PC-3 (cell line): ENCODE measurements at regions not wholly inside any gene's neighbourhood (a gene's known extent, or its start where the extent isn't known, plus 50 kb on each side); places are given as distances from the start of the nearest gene placed in this dataset.

Source experiments
- ATAC-seq: fragments of 200-7000 bp; cut with Tn5 transposase; 2 replicates; pipeline ENCODE4 v1.9.1; 2020; ENCODE audit warnings: mild to moderate bottlenecking, moderate library complexity
- BruUV-seq: library from RNA; stranded (reverse); fragments of 400-500 nt; replicated peaks from 2 replicates; lab custom pipeline; 2021; lab: Mats Ljungman, UMichigan
- CTCF ChIA-PET: fragments of 300-600 bp; sonication (Branson Sonifier 250); formaldehyde crosslinking; loops from one replicate; lab custom pipeline; 2022; ENCODE audit warnings: antibody characterized with exemption; lab: Charles Lee
- POLR2A ChIA-PET: fragments of 300-600 bp; sonication (Branson Sonifier 250); formaldehyde crosslinking; loops from one replicate; lab custom pipeline; 2022; ENCODE audit warnings: antibody characterized with exemption; ENCODE audit not compliant: unreplicated experiment; lab: Charles Lee
- DNase-seq: peaks from one replicate; pipeline ENCODE4 v3.0.0-alpha.2; 2015
- H2AFZ ChIP-seq: fragments of 300-600 bp; sonication (generic); 2 replicates; pipeline ENCODE4 v1.6.0; 2016; ENCODE audit warnings: antibody characterized with exemption, low read length
- H3F3A ChIP-seq: fragments of 300-600 bp; sonication (generic); one replicate; pipeline ENCODE4 v1.6.0; 2017; ENCODE audit warnings: antibody characterized with exemption, low read length, control low read depth, mild to moderate bottlenecking; ENCODE audit not compliant: unreplicated experiment
- H3K27ac ChIP-seq: fragments of 300-600 bp; sonication (generic); 2 replicates; pipeline ENCODE4 v1.5.1; 2016; ENCODE audit warnings: mild to moderate bottlenecking, low read length
- H3K27me3 ChIP-seq: fragments of 300-600 bp; sonication (generic); 2 replicates; pipeline ENCODE4 v1.6.1; 2016; ENCODE audit warnings: low read length, mixed read lengths
- H3K36me3 ChIP-seq: fragments of 300-600 bp; sonication (generic); 2 replicates; pipeline ENCODE4 v1.6.1; 2016; ENCODE audit warnings: low read depth, mixed run types, low read length, mixed read lengths
- H3K4me1 ChIP-seq: fragments of 300-600 bp; sonication (generic); 2 replicates; pipeline ENCODE4 v1.5.1; 2016; ENCODE audit warnings: low read length; ENCODE audit not compliant: insufficient read depth
- H3K4me2 ChIP-seq: fragments of 300-600 bp; sonication (generic); 2 replicates; pipeline ENCODE4 v1.6.0; 2016; ENCODE audit warnings: low read length
- H3K4me3 ChIP-seq: fragments of 300-600 bp; sonication (generic); 2 replicates; pipeline ENCODE4 v1.5.1; 2016; ENCODE audit warnings: mild to moderate bottlenecking, low read length, mixed read lengths
- H3K79me2 ChIP-seq: fragments of 300-600 bp; sonication (generic); 2 replicates; pipeline ENCODE4 v1.6.1; 2017; ENCODE audit warnings: low read length, mixed read lengths
- H3K9ac ChIP-seq: fragments of 300-600 bp; sonication (generic); 2 replicates; pipeline ENCODE4 v1.6.0; 2016; ENCODE audit warnings: mild to moderate bottlenecking, low read length
- H3K9me2 ChIP-seq: fragments of 300-600 bp; sonication (generic); replicated peaks from 2 replicates; pipeline ENCODE4 v1.6.1; 2016; ENCODE audit warnings: mixed run types, low read length, mixed read lengths
- H3K9me3 ChIP-seq: fragments of 300-600 bp; sonication (generic); 2 replicates; pipeline ENCODE4 v1.6.1; 2016; ENCODE audit warnings: low read length, mixed read lengths
- H4K20me1 ChIP-seq: fragments of 300-600 bp; sonication (generic); 2 replicates; pipeline ENCODE4 v1.6.1; 2016; ENCODE audit warnings: low read length, mixed read lengths
- CTCF ChIP-seq: fragments of 300-600 bp; sonication (generic); conservative IDR thresholded peaks from 2 replicates; pipeline ENCODE4 v1.5.1; 2017; ENCODE audit warnings: antibody characterized with exemption, low read depth, mild to moderate bottlenecking, low read length
- EZH2 ChIP-seq: fragments of 300-600 bp; sonication (generic); IDR thresholded peaks from one replicate; pipeline ENCODE4 v1.6.1; 2017; ENCODE audit warnings: antibody characterized with exemption, mild to moderate bottlenecking, low read length; ENCODE audit not compliant: unreplicated experiment
- EZH2phosphoT487 ChIP-seq: fragments of 300-600 bp; sonication (generic); IDR thresholded peaks from 2 replicates; pipeline ENCODE4 v1.6.1; 2018; ENCODE audit warnings: mild to moderate bottlenecking, antibody characterized with exemption, low read length, borderline replicate concordance
- intact Hi-C: fragments of 100-400 bp; cut with micrococcal nuclease; formaldehyde crosslinking; loops from 2 replicates; pipeline ENCODE4 v1.9.0; 2023

GRCh38 chr5:66302344-66302743, 158.2 kb downstream of the SREK1 start:
- POLR2A ChIA-PET = no interaction called here
- Histone ChIP-seq H3K9me3 (no peaks in the 10 kb centered on the region), H3K9me2 (no peaks in the 10 kb centered on the region), H3K4me1 (no peaks in the 10 kb centered on the region), H3K79me2 (no peaks in the 10 kb centered on the region), H3F3A (no peaks in the 10 kb centered on the region), H3K9ac (no peak overlapping the region), H4K20me1 (no peaks in the 10 kb centered on the region), H3K27ac (no peak overlapping the region), H3K27me3 (no peaks in the 10 kb centered on the region), H3K4me3 (no peak overlapping the region), H2AFZ (no peak overlapping the region), H3K4me2 (no peak overlapping the region), H3K36me3 (no peaks in the 10 kb centered on the region)
- no peak for DNase-seq
- no peak for TF ChIP-seq EZH2phosphoT487
- TF ChIP-seq EZH2 = no peak
- TF ChIP-seq CTCF = no peak
- ATAC-seq = no peak
- CTCF ChIA-PET = no interaction called here
- BruUV-seq = no TSS peak
- intact Hi-C loops = no loop called here

- H3K4me2 ChIP-seq = no peak overlapping the region
- no peaks in the 10 kb centered on the region for H3F3A ChIP-seq
- CTCF ChIA-PET = no interaction called here
- no TSS peak for BruUV-seq
- H3K36me3 ChIP-seq = no peaks in the 10 kb centered on the region; the same call in 1 of the 2 replicates
- H3K9ac ChIP-seq = no peak overlapping the region
- H3K9me3 ChIP-seq = no peaks in the 10 kb centered on the region
- H2AFZ ChIP-seq = no peak overlapping the region
- no peaks in the 10 kb centered on the region for H3K27me3 ChIP-seq
- DNase-seq = peak; percentile 57
- no peaks in the 10 kb centered on the region for H3K9me2 ChIP-seq
- peak; percentile 22 for ATAC-seq
- TF ChIP-seq EZH2phosphoT487 (no peak), CTCF (peak; percentile 63)
- no peak overlapping the region for H3K27ac ChIP-seq
- intact Hi-C loops = loop anchor here (1.0 to 2.0 kb wide), 2 partner anchors 67 to 451 kb away; no protein-coding TSS in a partner anchor
- H3K79me2 ChIP-seq = no peaks in the 10 kb centered on the region
- POLR2A ChIA-PET = no interaction called here
- H3K4me3 ChIP-seq = no peak overlapping the region
- no peaks in the 10 kb centered on the region for H3K4me1 ChIP-seq
- H4K20me1 ChIP-seq = no peaks in the 10 kb centered on the region
Observed at GRCh38 chr5:66306105-66306843, 162.2 kb downstream of the SREK1 start.

- Histone ChIP-seq H3K27me3 (no peaks in the 10 kb centered on the region), H3K79me2 (no peaks in the 10 kb centered on the region), H3K36me3 (no peaks in the 10 kb centered on the region; the same call in 1 of the 2 replicates), H3K9me2 (no peaks in the 10 kb centered on the region), H3K9ac (no peak overlapping the region), H3K4me1 (no peaks in the 10 kb centered on the region), H2AFZ (no peak overlapping the region), H3F3A (no peaks in the 10 kb centered on the region), H3K9me3 (no peaks in the 10 kb centered on the region), H4K20me1 (no peaks in the 10 kb centered on the region), H3K4me2 (no peak overlapping the region), H3K4me3 (no peak overlapping the region), H3K27ac (no peak overlapping the region)
- no peak for TF ChIP-seq CTCF
- TF ChIP-seq EZH2 = no peak
- TF ChIP-seq EZH2phosphoT487 = no peak
- no TSS peak for BruUV-seq
- CTCF ChIA-PET = no interaction called here
- POLR2A ChIA-PET = no interaction called here
- intact Hi-C loops = loop anchor here (1.0 to 2.0 kb wide), 2 partner anchors 68 to 450 kb away; no protein-coding TSS in a partner anchor
- ATAC-seq = no peak
- DNase-seq = no peak
Observed at GRCh38 chr5:66306844-66307315, 162.8 kb downstream of the SREK1 start.
